SU-DHL-6 (cell line): ENCODE measurements at regions not wholly inside any gene's neighbourhood (a gene's known extent, or its start where the extent isn't known, plus 50 kb on each side); places are given as distances from the start of the nearest gene placed in this dataset.

Experiments
- H2AFZ ChIP-seq: fragments of 200-600 bp; sonication (generic); 2 replicates; pipeline ENCODE4 v1.6.1; 2014; ENCODE audit warnings: low read depth, mild to moderate bottlenecking, moderate library complexity, mixed read lengths, antibody characterized with exemption, low read length; ENCODE audit not compliant: severe bottlenecking
- H3F3A ChIP-seq: fragments of 200-600 bp; shearing (Covaris generic); 2 replicates; pipeline ENCODE4 v1.6.0; 2016; ENCODE audit warnings: antibody characterized with exemption, mild to moderate bottlenecking; ENCODE audit not compliant: insufficient read depth
- H3K27ac ChIP-seq: fragments of 200-600 bp; sonication (generic); 2 replicates; pipeline ENCODE4 v1.5.1; 2016; ENCODE audit warnings: low read depth, mild to moderate bottlenecking, low read length, moderate library complexity, mixed read lengths
- H3K27me3 ChIP-seq: fragments of 200-600 bp; sonication (generic), shearing (Covaris generic); 2 replicates; pipeline ENCODE4 v1.6.0; 2014; ENCODE audit warnings: mild to moderate bottlenecking, low read length
- H3K36me3 ChIP-seq: fragments of 200-600 bp; sonication (generic); 2 replicates; pipeline ENCODE4 v1.6.1; 2014; ENCODE audit warnings: mild to moderate bottlenecking, low read length, mixed read lengths
- H3K4me2 ChIP-seq: fragments of 300-600, 200-600 bp; shearing (Covaris generic), sonication (generic); 2 replicates; pipeline ENCODE4 v1.6.0; 2014; ENCODE audit warnings: low read length, low read depth, mild to moderate bottlenecking; ENCODE audit not compliant: poor library complexity, severe bottlenecking
- H3K4me3 ChIP-seq: fragments of 200-600 bp; sonication (generic); 2 replicates; pipeline ENCODE4 v1.5.1; 2014; ENCODE audit warnings: antibody characterized with exemption, low read length, mild to moderate bottlenecking, mixed read lengths; ENCODE audit not compliant: insufficient read depth, poor library complexity, severe bottlenecking
- H3K79me2 ChIP-seq: fragments of 200-600 bp; sonication (generic); 2 replicates; pipeline ENCODE4 v1.6.1; 2014; ENCODE audit warnings: mild to moderate bottlenecking, low read length, moderate library complexity; ENCODE audit not compliant: insufficient read depth
- H3K9ac ChIP-seq: fragments of 200-600 bp; sonication (generic); 2 replicates; pipeline ENCODE4 v1.7.0; 2014; ENCODE audit warnings: mild to moderate bottlenecking, low read length
- H3K9me2 ChIP-seq: fragments of 200-600 bp; sonication (generic); replicated peaks from 2 replicates; pipeline ENCODE4 v1.6.1; 2014; ENCODE audit warnings: low read length; ENCODE audit not compliant: insufficient read depth
- H3K9me3 ChIP-seq: fragments of 200-600 bp; sonication (generic); 2 replicates; pipeline ENCODE4 v1.6.1; 2014; ENCODE audit warnings: low read length, mixed read lengths; ENCODE audit not compliant: insufficient read depth
- H4K20me1 ChIP-seq: fragments of 200-600 bp; sonication (generic); 2 replicates; pipeline ENCODE4 v1.6.1; 2014; ENCODE audit warnings: low read depth, mild to moderate bottlenecking, antibody characterized with exemption, low read length, moderate library complexity, mixed read lengths
- CTCF ChIP-seq: fragments of 200-600 bp; sonication (generic); IDR thresholded peaks from one replicate; pipeline ENCODE4 v1.5.1; 2017; ENCODE audit warnings: antibody characterized with exemption, mild to moderate bottlenecking, low read length, moderate library complexity; ENCODE audit not compliant: insufficient read depth, poor library complexity, severe bottlenecking
- EZH2phosphoT487 ChIP-seq: fragments of 200-600 bp; sonication (generic), shearing (Covaris generic); conservative IDR thresholded peaks from 2 replicates; pipeline ENCODE4 v1.6.1; 2018; ENCODE audit warnings: mild to moderate bottlenecking, antibody characterized with exemption, low read length, moderate library complexity, mixed read lengths

GRCh38 chr1:187471555-187471954 lies 642.8 kb downstream of the PLA2G4A start:
- H3F3A ChIP-seq, result no peaks in the 10 kb centered on the region
- no peaks in the 10 kb centered on the region for H3K9me3 ChIP-seq
- no peaks in the 10 kb centered on the region for H3K27me3 ChIP-seq
- no peaks in the 10 kb centered on the region for H3K9me2 ChIP-seq
- no peak for TF ChIP-seq CTCF
- no peak for TF ChIP-seq EZH2phosphoT487
- no peak overlapping the region for H3K9ac ChIP-seq
- H3K4me3 ChIP-seq, result no peak overlapping the region
- H3K36me3 ChIP-seq, result no peaks in the 10 kb centered on the region
- H3K79me2 ChIP-seq, result no peaks in the 10 kb centered on the region
- H3K27ac ChIP-seq, result no peak overlapping the region
- H2AFZ ChIP-seq, result no peak overlapping the region
- no peaks in the 10 kb centered on the region for H4K20me1 ChIP-seq
- no peak overlapping the region for H3K4me2 ChIP-seq

GRCh38 chr1:187474336-187474735 lies 645.6 kb downstream of the PLA2G4A start:
- H3K9me2 ChIP-seq, result no peaks in the 10 kb centered on the region
- H3F3A ChIP-seq, result no peaks in the 10 kb centered on the region
- H4K20me1 ChIP-seq, result no peaks in the 10 kb centered on the region
- no peak for TF ChIP-seq EZH2phosphoT487
- TF ChIP-seq CTCF, result no peak
- no peak overlapping the region for H3K27ac ChIP-seq
- H2AFZ ChIP-seq, result no peak overlapping the region
- H3K4me2 ChIP-seq, result no peak overlapping the region
- no peaks in the 10 kb centered on the region for H3K27me3 ChIP-seq
- no peak overlapping the region for H3K9ac ChIP-seq
- H3K36me3 ChIP-seq, result no peaks in the 10 kb centered on the region
- no peaks in the 10 kb centered on the region for H3K79me2 ChIP-seq
- no peak overlapping the region for H3K4me3 ChIP-seq
- no peaks in the 10 kb centered on the region for H3K9me3 ChIP-seq

- H4K20me1 ChIP-seq, result no peaks in the 10 kb centered on the region
- H2AFZ ChIP-seq, result no peak overlapping the region
- no peaks in the 10 kb centered on the region for H3K27me3 ChIP-seq
- H3K9me2 ChIP-seq, result no peaks in the 10 kb centered on the region
- H3F3A ChIP-seq, result no peaks in the 10 kb centered on the region
- TF ChIP-seq CTCF, result peak; percentile 36
- no peak for TF ChIP-seq EZH2phosphoT487
- H3K9ac ChIP-seq, result no peak overlapping the region
- no peaks in the 10 kb centered on the region for H3K9me3 ChIP-seq
- H3K36me3 ChIP-seq, result no peaks in the 10 kb centered on the region
- no peak overlapping the region for H3K4me2 ChIP-seq
- H3K4me3 ChIP-seq, result no peak overlapping the region
- no peaks in the 10 kb centered on the region for H3K79me2 ChIP-seq
- H3K27ac ChIP-seq, result no peak overlapping the region
These were observed 647.9 kb downstream of the PLA2G4A start for GRCh38 chr1:187476671-187477070.
